ENCODE measurements at regions not wholly inside any gene's neighbourhood (a gene's known extent, or its start where the extent isn't known, plus 50 kb on each side); places are given as distances from the start of the nearest gene placed in this dataset.

DNA sequence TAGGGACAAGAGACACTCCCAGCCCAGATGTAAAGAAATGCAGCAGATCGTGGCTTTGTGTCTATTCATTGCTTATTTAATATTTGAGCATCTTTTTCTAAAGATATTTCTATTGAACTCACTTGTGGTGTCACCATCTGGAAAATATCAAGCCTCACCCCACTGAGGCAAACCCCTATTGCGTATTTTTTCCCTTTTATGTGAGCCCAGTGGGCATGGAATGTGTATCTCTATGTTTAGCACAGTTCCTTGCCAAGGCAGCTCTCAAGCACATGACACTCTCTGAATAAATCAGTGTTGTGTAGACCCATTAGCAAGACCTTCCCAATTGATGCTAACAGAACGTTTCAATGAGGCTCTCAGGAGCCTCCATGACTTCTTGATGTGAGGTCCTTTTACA, 81.6 kb downstream of the TMEM174 start:
- TF ChIP-seq, protein P1, sequence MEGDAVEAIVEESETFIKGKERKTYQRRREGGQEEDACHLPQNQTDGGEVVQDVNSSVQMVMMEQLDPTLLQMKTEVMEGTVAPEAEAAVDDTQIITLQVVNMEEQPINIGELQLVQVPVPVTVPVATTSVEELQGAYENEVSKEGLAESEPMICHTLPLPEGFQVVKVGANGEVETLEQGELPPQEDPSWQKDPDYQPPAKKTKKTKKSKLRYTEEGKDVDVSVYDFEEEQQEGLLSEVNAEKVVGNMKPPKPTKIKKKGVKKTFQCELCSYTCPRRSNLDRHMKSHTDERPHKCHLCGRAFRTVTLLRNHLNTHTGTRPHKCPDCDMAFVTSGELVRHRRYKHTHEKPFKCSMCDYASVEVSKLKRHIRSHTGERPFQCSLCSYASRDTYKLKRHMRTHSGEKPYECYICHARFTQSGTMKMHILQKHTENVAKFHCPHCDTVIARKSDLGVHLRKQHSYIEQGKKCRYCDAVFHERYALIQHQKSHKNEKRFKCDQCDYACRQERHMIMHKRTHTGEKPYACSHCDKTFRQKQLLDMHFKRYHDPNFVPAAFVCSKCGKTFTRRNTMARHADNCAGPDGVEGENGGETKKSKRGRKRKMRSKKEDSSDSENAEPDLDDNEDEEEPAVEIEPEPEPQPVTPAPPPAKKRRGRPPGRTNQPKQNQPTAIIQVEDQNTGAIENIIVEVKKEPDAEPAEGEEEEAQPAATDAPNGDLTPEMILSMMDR (IDR thresholded peaks at IDR 0.05): no peak
- TF ChIP-seq POLR2A (IDR thresholded peaks at IDR 0.05): no peak
